ENCODE measurements at regions not wholly inside any gene's neighbourhood (a gene's known extent, or its start where the extent isn't known, plus 50 kb on each side); places are given as distances from the start of the nearest gene placed in this dataset.

DNA sequence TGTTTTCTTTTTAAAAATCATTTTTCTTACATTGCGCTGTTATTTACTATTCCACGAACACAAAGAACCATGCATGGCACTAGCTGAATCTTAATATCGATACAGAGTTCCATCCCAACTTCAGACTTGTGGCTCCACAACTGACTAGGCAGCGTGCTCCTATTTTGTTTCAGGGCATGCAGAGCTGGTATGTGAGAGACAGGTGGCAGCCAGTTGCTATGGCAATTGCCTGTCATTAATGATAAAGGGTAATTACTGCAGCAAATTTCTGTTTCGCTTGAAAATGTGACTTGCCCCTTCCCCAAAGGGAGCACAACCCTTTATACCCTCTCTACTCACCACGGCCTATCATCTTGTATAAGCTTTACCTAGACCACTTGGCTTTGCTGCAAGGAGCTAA lies 113.1 kb upstream of the G2E3 start:
- H3K27ac ChIP-seq (ENCODE audit: low read depth, low read length): no peak overlapping the region
- no peak for DNase-seq
- no peaks in the 10 kb centered on the region for H3K79me2 ChIP-seq (ENCODE audit: control insufficient read depth, insufficient read depth, low read length, poor library complexity)
- H3K4me2 ChIP-seq (ENCODE audit: low read length): no peak overlapping the region
- H3K9ac ChIP-seq (ENCODE audit: low read length): no peak overlapping the region
- H4K91ac ChIP-seq (ENCODE audit: low read depth, low read length): no peak overlapping the region
- H3K4ac ChIP-seq (ENCODE audit: low read depth, low read length): no peak overlapping the region
- no peak overlapping the region for H3K18ac ChIP-seq (ENCODE audit: low read length)
- no peaks in the 10 kb centered on the region for H3K9me3 ChIP-seq (ENCODE audit: insufficient read depth, low read depth, low read length)
- H3K4me1 ChIP-seq (ENCODE audit: control insufficient read depth in 1 of 2, insufficient read depth in 2 of 2, low read length in 2 of 2): no peaks in the 10 kb centered on the region
- H2BK5ac ChIP-seq (ENCODE audit: low read depth, low read length, poor library complexity): no peak overlapping the region
- H3K36me3 ChIP-seq (ENCODE audit: control insufficient read depth in 1 of 2, insufficient read depth in 2 of 2, low read length in 2 of 2): no peaks in the 10 kb centered on the region
- no peak overlapping the region for H2AK5ac ChIP-seq (ENCODE audit: low read length)
- H3K79me1 ChIP-seq (ENCODE audit: low read length): no peaks in the 10 kb centered on the region
- H2AFZ ChIP-seq (ENCODE audit: insufficient read depth, low read length, poor library complexity): no peak overlapping the region
- H4K12ac ChIP-seq (ENCODE audit: low read depth, low read length): no peak overlapping the region
- H3K23ac ChIP-seq (ENCODE audit: low read length): no peak overlapping the region
- no peak overlapping the region for H2BK12ac ChIP-seq (ENCODE audit: low read length)
- no peak overlapping the region for H3K4me3 ChIP-seq (ENCODE audit: low read depth, low read length)
- H3K14ac ChIP-seq (ENCODE audit: low read length): no peak overlapping the region
- H2BK120ac ChIP-seq (ENCODE audit: insufficient read depth, low read length, poor library complexity): no peak overlapping the region
- H3K27me3 ChIP-seq (ENCODE audit: insufficient read depth, low read length): no peaks in the 10 kb centered on the region
- no peak overlapping the region for H4K8ac ChIP-seq (ENCODE audit: low read depth, low read length)
- WGBS (ENCODE audit: extremely low coverage, insufficient coverage, insufficient read length): no CpG with 5 or more reads among the region's 6 CpGs

DNA sequence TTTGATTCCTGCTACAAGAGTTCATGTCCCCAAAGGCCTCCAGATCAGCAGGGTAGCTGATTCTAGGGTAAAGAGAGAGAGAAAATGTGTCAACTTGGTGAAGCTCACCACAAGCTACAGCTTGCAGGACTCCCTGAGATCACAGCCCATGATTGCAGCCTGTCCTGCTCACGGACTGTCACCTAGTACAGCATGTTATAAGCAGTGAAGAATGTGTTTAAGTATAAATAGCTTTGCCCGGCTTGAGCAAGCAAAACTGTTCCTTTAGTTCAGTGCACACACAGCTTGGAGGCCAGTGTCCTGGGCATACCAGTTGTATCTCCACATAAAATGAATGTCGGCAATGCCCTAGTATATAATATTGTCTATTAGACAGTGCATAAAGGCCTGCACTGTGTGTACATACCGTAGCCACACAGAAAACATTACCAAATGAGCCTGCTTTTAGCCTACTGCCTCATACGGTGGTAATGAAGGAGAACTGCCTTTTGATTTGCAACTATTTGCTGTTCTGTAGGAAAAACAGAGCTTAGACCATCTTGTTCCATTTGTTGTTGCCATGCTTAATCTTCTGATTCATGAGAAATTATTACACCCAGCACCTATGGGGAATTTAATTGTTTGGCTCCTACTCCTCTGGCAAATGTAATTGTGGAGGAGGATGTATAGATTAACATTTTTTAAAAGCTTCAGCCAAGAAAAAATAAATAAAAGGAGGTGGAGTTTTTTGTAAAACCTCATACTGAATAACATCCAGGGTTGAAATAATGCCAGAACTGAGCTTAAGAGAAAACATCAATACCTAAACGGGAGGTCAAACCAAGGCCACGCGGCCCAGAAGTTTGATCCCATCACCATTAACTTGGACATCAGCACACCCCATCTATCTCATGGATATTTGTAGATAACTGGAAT lies 108.1 kb upstream of the G2E3 start:
- Histone ChIP-seq H2BK120ac (ENCODE audit: insufficient read depth, low read length, poor library complexity) (no peak overlapping the region), H2AFZ (ENCODE audit: insufficient read depth, low read length, poor library complexity) (no peak overlapping the region), H3K79me1 (ENCODE audit: low read length) (no peaks in the 10 kb centered on the region), H3K14ac (ENCODE audit: low read length) (no peak overlapping the region), H2BK5ac (ENCODE audit: low read depth, low read length, poor library complexity) (no peak overlapping the region), H3K27me3 (ENCODE audit: insufficient read depth, low read length) (no peaks in the 10 kb centered on the region), H3K9me3 (ENCODE audit: insufficient read depth, low read depth, low read length) (no peaks in the 10 kb centered on the region), H3K4ac (ENCODE audit: low read depth, low read length) (no peak overlapping the region), H3K36me3 (ENCODE audit: control insufficient read depth in 1 of 2, insufficient read depth in 2 of 2, low read length in 2 of 2) (no peaks in the 10 kb centered on the region), H4K8ac (ENCODE audit: low read depth, low read length) (no peak overlapping the region), H3K4me2 (ENCODE audit: low read length) (no peak overlapping the region), H4K91ac (ENCODE audit: low read depth, low read length) (no peak overlapping the region), H3K18ac (ENCODE audit: low read length) (no peak overlapping the region), H3K4me3 (ENCODE audit: low read depth, low read length) (no peak overlapping the region), H2BK12ac (ENCODE audit: low read length) (no peak overlapping the region), H3K9ac (ENCODE audit: low read length) (no peak overlapping the region), H3K27ac (ENCODE audit: low read depth, low read length) (no peak overlapping the region), H2AK5ac (ENCODE audit: low read length) (no peak overlapping the region), H3K4me1 (ENCODE audit: control insufficient read depth in 1 of 2, insufficient read depth in 2 of 2, low read length in 2 of 2) (no peaks in the 10 kb centered on the region), H4K12ac (ENCODE audit: low read depth, low read length) (no peak overlapping the region), H3K79me2 (ENCODE audit: control insufficient read depth, insufficient read depth, low read length, poor library complexity) (no peaks in the 10 kb centered on the region), H3K23ac (ENCODE audit: low read length) (no peak overlapping the region)
- WGBS (ENCODE audit: extremely low coverage, insufficient coverage, insufficient read length): no CpG with 5 or more reads among the region's 8 CpGs
- no peak for DNase-seq

DNA sequence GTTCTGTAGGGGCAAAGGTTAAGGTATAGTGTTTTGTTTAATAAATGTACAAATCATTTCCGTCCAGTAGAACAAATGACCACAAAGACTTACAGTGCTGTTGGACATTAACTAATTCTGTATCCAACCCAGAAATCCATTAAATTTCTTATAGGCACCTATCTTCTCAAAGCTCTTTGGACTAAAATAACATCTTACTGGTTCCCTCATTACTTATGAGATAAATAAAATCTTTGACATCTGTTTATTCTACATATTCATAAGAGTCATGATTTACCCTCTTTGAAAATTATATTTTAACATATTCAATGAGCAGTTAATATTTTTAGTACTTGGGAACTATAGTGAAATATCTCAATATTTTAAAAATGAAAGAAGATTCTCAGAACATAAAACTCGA lies 102.7 kb upstream of the G2E3 start:
- H3K79me1 ChIP-seq (ENCODE audit: low read length): no peaks in the 10 kb centered on the region
- H3K36me3 ChIP-seq (ENCODE audit: control insufficient read depth in 1 of 2, insufficient read depth in 2 of 2, low read length in 2 of 2): no peaks in the 10 kb centered on the region
- H4K12ac ChIP-seq (ENCODE audit: low read depth, low read length): no peak overlapping the region
- no CpG with 5 or more reads among the region's 2 CpGs for WGBS (ENCODE audit: extremely low coverage, insufficient coverage, insufficient read length)
- no peak overlapping the region for H3K14ac ChIP-seq (ENCODE audit: low read length)
- no peak overlapping the region for H3K23ac ChIP-seq (ENCODE audit: low read length)
- H3K79me2 ChIP-seq (ENCODE audit: control insufficient read depth, insufficient read depth, low read length, poor library complexity): no peaks in the 10 kb centered on the region
- H3K27ac ChIP-seq (ENCODE audit: low read depth, low read length): no peak overlapping the region
- no peak overlapping the region for H2BK120ac ChIP-seq (ENCODE audit: insufficient read depth, low read length, poor library complexity)
- no peaks in the 10 kb centered on the region for H3K4me1 ChIP-seq (ENCODE audit: control insufficient read depth in 1 of 2, insufficient read depth in 2 of 2, low read length in 2 of 2)
- no peak overlapping the region for H2AFZ ChIP-seq (ENCODE audit: insufficient read depth, low read length, poor library complexity)
- no peak overlapping the region for H3K4me3 ChIP-seq (ENCODE audit: low read depth, low read length)
- no peak overlapping the region for H4K8ac ChIP-seq (ENCODE audit: low read depth, low read length)
- no peak overlapping the region for H2AK5ac ChIP-seq (ENCODE audit: low read length)
- H3K4ac ChIP-seq (ENCODE audit: low read depth, low read length): no peak overlapping the region
- H3K4me2 ChIP-seq (ENCODE audit: low read length): no peak overlapping the region
- no peak for DNase-seq
- no peaks in the 10 kb centered on the region for H3K9me3 ChIP-seq (ENCODE audit: insufficient read depth, low read depth, low read length)
- no peak overlapping the region for H3K18ac ChIP-seq (ENCODE audit: low read length)
- no peak overlapping the region for H2BK5ac ChIP-seq (ENCODE audit: low read depth, low read length, poor library complexity)
- no peak overlapping the region for H2BK12ac ChIP-seq (ENCODE audit: low read length)
- no peak overlapping the region for H4K91ac ChIP-seq (ENCODE audit: low read depth, low read length)
- no peak overlapping the region for H3K9ac ChIP-seq (ENCODE audit: low read length)
- no peaks in the 10 kb centered on the region for H3K27me3 ChIP-seq (ENCODE audit: insufficient read depth, low read length)

DNA sequence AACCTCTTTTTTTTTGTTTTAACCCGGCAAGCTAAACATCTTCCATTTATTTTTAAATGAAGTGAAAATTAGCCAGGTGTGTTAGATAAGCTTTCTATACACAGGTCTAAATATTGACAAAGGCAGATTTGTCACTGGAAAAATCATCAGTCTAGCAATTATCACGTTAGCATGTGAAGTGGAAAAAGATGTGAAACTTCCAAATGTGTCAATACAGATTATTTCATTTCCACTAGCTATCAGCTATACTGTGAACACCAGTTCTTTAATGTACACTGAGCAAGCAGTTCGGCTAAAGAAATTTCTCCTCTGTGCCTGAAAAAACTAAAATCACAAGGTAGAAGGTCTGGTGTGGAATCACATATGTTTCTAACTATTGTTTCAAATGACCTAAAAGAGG lies 96.6 kb upstream of the G2E3 start:
- Histone ChIP-seq H3K79me1 (ENCODE audit: low read length) (no peaks in the 10 kb centered on the region), H3K27ac (ENCODE audit: low read depth, low read length) (no peak overlapping the region), H2BK5ac (ENCODE audit: low read depth, low read length, poor library complexity) (no peak overlapping the region), H2AFZ (ENCODE audit: insufficient read depth, low read length, poor library complexity) (no peak overlapping the region), H3K9ac (ENCODE audit: low read length) (no peak overlapping the region), H3K18ac (ENCODE audit: low read length) (no peak overlapping the region), H3K14ac (ENCODE audit: low read length) (no peak overlapping the region), H3K4me2 (ENCODE audit: low read length) (no peak overlapping the region), H3K4me1 (ENCODE audit: control insufficient read depth in 1 of 2, insufficient read depth in 2 of 2, low read length in 2 of 2) (no peaks in the 10 kb centered on the region), H4K8ac (ENCODE audit: low read depth, low read length) (no peak overlapping the region), H3K36me3 (ENCODE audit: control insufficient read depth in 1 of 2, insufficient read depth in 2 of 2, low read length in 2 of 2) (no peaks in the 10 kb centered on the region), H3K4me3 (ENCODE audit: low read depth, low read length) (no peak overlapping the region), H3K4ac (ENCODE audit: low read depth, low read length) (no peak overlapping the region), H3K23ac (ENCODE audit: low read length) (no peak overlapping the region), H2AK5ac (ENCODE audit: low read length) (no peak overlapping the region), H4K12ac (ENCODE audit: low read depth, low read length) (no peak overlapping the region), H2BK120ac (ENCODE audit: insufficient read depth, low read length, poor library complexity) (no peak overlapping the region), H3K79me2 (ENCODE audit: control insufficient read depth, insufficient read depth, low read length, poor library complexity) (no peaks in the 10 kb centered on the region), H3K27me3 (ENCODE audit: insufficient read depth, low read length) (no peaks in the 10 kb centered on the region), H2BK12ac (ENCODE audit: low read length) (no peak overlapping the region), H3K9me3 (ENCODE audit: insufficient read depth, low read depth, low read length) (no peaks in the 10 kb centered on the region), H4K91ac (ENCODE audit: low read depth, low read length) (no peak overlapping the region)
- no CpG with 5 or more reads among the region's 3 CpGs for WGBS (ENCODE audit: extremely low coverage, insufficient coverage, insufficient read length)
- no peak for DNase-seq
